Transverse colon (tissue), 4 donors: ENCODE measurements at regions not wholly inside any gene's neighbourhood (a gene's known extent, or its start where the extent isn't known, plus 50 kb on each side); places are given as distances from the start of the nearest gene placed in this dataset.

Experiments
- DNase-seq: peaks from one replicate; pipeline ENCODE4 v3.0.0-alpha.2; 2019
- H3K27ac ChIP-seq, 4 donors: fragments of 200-600 bp; sonication (generic); 2 replicates each; pipeline ENCODE4 v1.5.1; 2016 to 2018; ENCODE audit warnings: inconsistent platforms in 4 of 4
- H3K27me3 ChIP-seq: fragments of 200-600 bp; sonication (generic); 2 replicates; pipeline ENCODE4 v1.5.1; 2017; ENCODE audit warnings: inconsistent platforms
- H3K36me3 ChIP-seq, 4 donors: fragments of 200-600 bp; sonication (generic); 2 replicates each; pipeline ENCODE4 v1.5.1; 2017 to 2019; ENCODE audit warnings: inconsistent platforms in 4 of 4
- H3K4me1 ChIP-seq, 4 donors: fragments of 200-600 bp; sonication (generic); 2 replicates each; pipeline ENCODE4 v1.5.1; 2017 to 2020; ENCODE audit warnings: inconsistent platforms in 4 of 4
- H3K4me3 ChIP-seq, 4 donors: fragments of 200-600 bp; sonication (generic); 1 replicate in 1 of 4; 2 replicates in 3 of 4; pipeline versions ENCODE4 v1.5.1 to v1.6.1; 2017 to 2019; ENCODE audit warnings: inconsistent platforms in 4 of 4
- H3K9me3 ChIP-seq, 2 donors: fragments of 200-600 bp; sonication (generic); 2 replicates each; pipeline ENCODE4 v1.5.1; 2017 to 2019; ENCODE audit warnings: inconsistent platforms in 2 of 2
- EP300 ChIP-seq: sonication (generic); formaldehyde crosslinking; IDR thresholded peaks from one replicate; pipeline ENCODE4 v1.6.1; 2017; ENCODE audit warnings: antibody characterized with exemption, low read depth
- POLR2A ChIP-seq: fragments of 450-650 bp; IDR thresholded peaks from one replicate; pipeline ENCODE4 v1.6.1; 2016; ENCODE audit warnings: antibody characterized with exemption, mild to moderate bottlenecking, moderate library complexity
- POLR2AphosphoS5 ChIP-seq, 3 donors: sonication (generic); formaldehyde crosslinking; IDR thresholded peaks; one replicate each; pipeline ENCODE4 v1.6.1; 2016; ENCODE audit warnings: antibody characterized with exemption in 3 of 3
- WGBS, 2 donors: methylation state at CpG; one replicate each; pipeline ENCODE4 v1.1.5; 2018; ENCODE audit warnings: low coverage in 1 of 2; 5-methylcytosine and 5-hydroxymethylcytosine counted together
- in situ Hi-C, 4 donors: fragments of 200-750 bp; cut with MboI; loops; one replicate each; pipeline versions ENCODE4 v1.15.0 to v1.15.1; 2017; ENCODE audit warnings: low sequenced_read_pairs in 3 of 4, low pct_ligation_motif_present in 1 of 4, low pct_unique_long_range_greater_than_20kb in 1 of 4
- intact Hi-C: fragments of 100-400 bp; cut with DNase I; formaldehyde crosslinking; loops from one replicate; pipeline ENCODE4 v1.15.1; 2023; ENCODE audit warnings: low total_unique reads
- TF ChIP-seq, protein P1 (sequence below), 5 experiments: fragments of 200-600 bp in 3 of 5; fragments of 450-650 bp in 2 of 5; sonication (generic) in 3 of 5; IDR thresholded peaks; 1 replicate in 2 of 5; 2 replicates in 3 of 5; pipeline ENCODE4 v1.5.1; 2016 to 2017; ENCODE audit warnings: antibody characterized with exemption in 5 of 5, inconsistent platforms in 3 of 5, mild to moderate bottlenecking in 2 of 5, moderate library complexity in 1 of 5

DNA sequence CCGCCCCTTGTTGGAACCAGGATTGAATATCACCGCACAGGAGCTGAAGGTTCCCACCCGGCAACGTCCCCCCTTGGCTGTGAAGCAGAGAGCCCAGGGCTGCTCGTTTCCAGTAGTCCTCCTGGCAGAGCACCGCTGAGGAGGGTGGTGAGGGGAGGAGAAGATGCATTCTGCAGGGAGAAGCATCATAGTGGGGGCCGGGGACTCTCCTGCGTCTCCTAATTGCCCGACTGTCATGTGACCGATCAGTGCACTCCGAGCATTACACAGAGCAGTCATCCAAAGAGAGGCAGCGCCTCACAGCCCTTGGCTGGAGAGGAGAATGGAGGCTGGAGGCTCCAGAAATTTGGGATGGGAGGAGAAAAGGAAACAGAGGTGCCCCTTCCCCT lies 85.0 kb upstream of the SEPTIN5 start:
- 75% methylated on average over 12 of the region's 12 CpGs; no CpG with 5 or more reads in 1 of the 2 donors for WGBS, 2 donors
- H3K9me3 ChIP-seq, result no peaks in the 10 kb centered on the region
- no peaks in the 10 kb centered on the region for H3K4me1 ChIP-seq
- intact Hi-C loops (no loop called here), in situ Hi-C loops (loop anchor here in 3 of 4 donors (25.0 kb wide), 4 partner anchors 417 to 642 kb away; partner anchors contain the start of genes ESS2 (in 1 of the 3), SLC25A1 (in 1 of the 3) and TSSK2 (in 1 of the 3))
- no peak for DNase-seq
- H3K4me3 ChIP-seq, result no peak overlapping the region
- TF ChIP-seq EP300 (no peak), POLR2A (no peak), POLR2AphosphoS5 (IDR thresholded peaks at IDR 0.05) (no peak)
- TF ChIP-seq, protein P1, sequence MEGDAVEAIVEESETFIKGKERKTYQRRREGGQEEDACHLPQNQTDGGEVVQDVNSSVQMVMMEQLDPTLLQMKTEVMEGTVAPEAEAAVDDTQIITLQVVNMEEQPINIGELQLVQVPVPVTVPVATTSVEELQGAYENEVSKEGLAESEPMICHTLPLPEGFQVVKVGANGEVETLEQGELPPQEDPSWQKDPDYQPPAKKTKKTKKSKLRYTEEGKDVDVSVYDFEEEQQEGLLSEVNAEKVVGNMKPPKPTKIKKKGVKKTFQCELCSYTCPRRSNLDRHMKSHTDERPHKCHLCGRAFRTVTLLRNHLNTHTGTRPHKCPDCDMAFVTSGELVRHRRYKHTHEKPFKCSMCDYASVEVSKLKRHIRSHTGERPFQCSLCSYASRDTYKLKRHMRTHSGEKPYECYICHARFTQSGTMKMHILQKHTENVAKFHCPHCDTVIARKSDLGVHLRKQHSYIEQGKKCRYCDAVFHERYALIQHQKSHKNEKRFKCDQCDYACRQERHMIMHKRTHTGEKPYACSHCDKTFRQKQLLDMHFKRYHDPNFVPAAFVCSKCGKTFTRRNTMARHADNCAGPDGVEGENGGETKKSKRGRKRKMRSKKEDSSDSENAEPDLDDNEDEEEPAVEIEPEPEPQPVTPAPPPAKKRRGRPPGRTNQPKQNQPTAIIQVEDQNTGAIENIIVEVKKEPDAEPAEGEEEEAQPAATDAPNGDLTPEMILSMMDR (IDR thresholded peaks at IDR 0.05), result no peak
- H3K27ac ChIP-seq, result no peak overlapping the region
- H3K27me3 ChIP-seq, result peaks cover 30% of the 10 kb centered on the region
- H3K36me3 ChIP-seq, result no peaks in the 10 kb centered on the region

DNA sequence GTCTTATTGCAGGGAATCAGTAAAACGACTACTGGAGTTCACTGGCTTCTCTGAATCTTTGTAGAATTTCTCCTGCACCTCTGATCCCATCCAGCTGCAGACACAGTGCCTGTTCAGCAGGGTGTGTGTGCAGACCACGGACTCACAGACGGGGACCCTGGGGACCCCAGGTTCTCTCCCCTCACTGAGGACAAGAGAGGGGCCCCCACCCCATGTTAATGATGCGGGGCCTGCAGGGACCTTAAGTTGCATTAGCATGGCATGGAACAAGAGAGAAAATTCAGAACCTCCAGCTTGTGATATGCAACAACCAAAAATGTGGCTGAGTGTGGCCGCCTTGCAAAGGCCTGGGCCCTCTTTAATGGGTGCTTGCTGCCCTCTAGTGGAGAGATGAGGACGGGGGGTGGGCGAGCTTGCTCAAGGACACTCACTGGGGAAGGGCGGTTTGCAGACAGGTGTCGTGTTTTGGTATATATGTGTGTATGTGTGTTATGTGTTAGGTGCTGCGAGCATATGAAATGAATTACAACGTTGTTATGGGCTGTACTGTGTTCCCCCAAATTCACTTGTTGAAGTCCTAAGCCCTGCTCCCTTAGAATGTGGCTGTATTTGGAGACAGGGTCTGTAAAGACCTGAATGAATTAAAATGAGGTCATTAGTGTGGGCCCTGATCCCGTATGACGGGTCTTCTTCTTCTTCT lies 84.4 kb upstream of the SEPTIN5 start:
- Histone ChIP-seq H3K36me3 (no peaks in the 10 kb centered on the region), H3K9me3 (no peaks in the 10 kb centered on the region), H3K4me3 (no peak overlapping the region), H3K27me3 (peaks cover 30% of the 10 kb centered on the region), H3K4me1 (no peaks in the 10 kb centered on the region), H3K27ac (no peak overlapping the region)
- in situ Hi-C loops (loop anchor here in 3 of 4 donors (25.0 kb wide), 4 partner anchors 418 to 643 kb away; partner anchors contain the start of genes ESS2 (in 1 of the 3), SLC25A1 (in 1 of the 3) and TSSK2 (in 1 of the 3)), intact Hi-C loops (no loop called here)
- TF ChIP-seq EP300 (no peak), POLR2AphosphoS5 (IDR thresholded peaks at IDR 0.05) (no peak), POLR2A (no peak)
- TF ChIP-seq, protein P1 (IDR thresholded peaks at IDR 0.05), result peak; percentile 84 to 91 (median 85)
- peak; percentile 79 for DNase-seq
- WGBS, 2 donors, result 17 to 28% methylated on average over 4 to 13 of the region's 13 CpGs

DNA sequence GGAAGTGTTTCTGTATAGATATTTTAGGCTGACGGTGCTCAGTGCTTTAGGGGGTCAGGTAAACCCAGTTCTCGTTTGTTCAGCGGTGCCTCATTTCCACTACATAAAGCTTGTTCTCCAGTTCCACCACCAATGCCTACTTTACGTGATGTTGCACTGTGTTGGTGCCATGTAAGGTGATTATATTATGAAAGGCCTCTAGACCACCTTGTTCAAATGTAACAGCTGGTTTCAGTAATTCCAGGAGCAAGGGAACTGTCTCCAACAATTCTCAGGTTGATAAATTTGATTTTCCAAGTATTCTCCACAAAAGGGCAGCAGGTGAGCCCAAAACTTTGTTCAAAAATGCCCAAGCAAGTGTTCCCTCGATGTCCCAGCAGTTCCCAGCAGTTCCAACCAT lies 83.7 kb upstream of the SEPTIN5 start:
- no peak for DNase-seq
- in situ Hi-C loops, result loop anchor here in 3 of 4 donors (25.0 kb wide), 4 partner anchors 418 to 643 kb away; partner anchors contain the start of genes ESS2 (in 1 of the 3), SLC25A1 (in 1 of the 3) and TSSK2 (in 1 of the 3)
- TF ChIP-seq POLR2AphosphoS5 (IDR thresholded peaks at IDR 0.05) (no peak), EP300 (no peak), POLR2A (no peak)
- TF ChIP-seq, protein P1 (IDR thresholded peaks at IDR 0.05), result no peak
- intact Hi-C loops, result no loop called here
- Histone ChIP-seq H3K4me3 (no peak overlapping the region), H3K4me1 (no peaks in the 10 kb centered on the region), H3K27ac (no peak overlapping the region), H3K27me3 (peaks cover 27% of the 10 kb centered on the region), H3K9me3 (no peaks in the 10 kb centered on the region), H3K36me3 (no peaks in the 10 kb centered on the region)
- 68 to 72% methylated on average over 4 to 5 of the region's 5 CpGs for WGBS, 2 donors

DNA sequence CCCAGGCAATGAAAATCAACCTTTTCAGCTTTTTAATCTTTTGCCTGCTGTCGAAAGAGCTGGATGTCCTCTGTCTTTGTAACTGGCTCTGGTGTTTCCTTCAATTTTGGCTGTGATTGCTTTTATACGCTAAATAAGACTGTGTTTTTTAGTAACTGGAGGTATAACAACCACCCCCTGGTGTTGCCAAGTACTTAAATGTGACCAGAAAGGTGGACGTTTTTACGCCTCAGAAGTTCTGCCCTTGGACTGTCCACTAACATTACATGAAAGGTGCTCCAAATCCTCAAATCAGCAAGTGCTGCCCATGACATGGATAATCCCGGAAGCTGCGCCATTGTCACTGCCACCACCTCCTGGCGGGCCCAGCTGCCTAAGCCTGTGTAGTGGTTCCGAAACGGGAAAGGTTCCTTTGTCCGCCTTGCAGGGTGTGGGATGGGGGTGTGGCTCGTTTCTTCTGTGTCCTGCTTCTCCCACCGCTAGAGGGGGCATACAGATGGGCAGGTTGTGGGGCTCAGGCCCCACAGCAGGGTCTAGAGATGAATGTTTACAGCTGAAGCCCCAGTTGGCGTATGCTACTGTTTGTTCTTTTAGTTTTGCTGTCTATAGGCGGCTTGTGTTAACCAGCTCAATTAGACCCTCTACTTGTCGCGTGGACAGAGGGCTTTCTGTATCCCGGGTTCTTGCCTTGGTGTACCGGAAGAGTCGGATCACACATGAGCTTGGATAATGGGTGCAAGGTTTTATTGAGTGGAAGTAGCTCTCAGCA lies 82.2 kb upstream of the SEPTIN5 start:
- H3K4me1 ChIP-seq, result no peaks in the 10 kb centered on the region
- no peaks in the 10 kb centered on the region for H3K9me3 ChIP-seq
- intact Hi-C loops, result no loop called here
- in situ Hi-C loops, result loop anchor here in 3 of 4 donors (25.0 kb wide), 4 partner anchors 420 to 645 kb away; partner anchors contain the start of genes ESS2 (in 1 of the 3), SLC25A1 (in 1 of the 3) and TSSK2 (in 1 of the 3)
- TF ChIP-seq, protein P1 (IDR thresholded peaks at IDR 0.05), result peak in 2 of 5 experiments; percentile 7 to 17
- no peak for TF ChIP-seq POLR2AphosphoS5 (IDR thresholded peaks at IDR 0.05)
- H3K36me3 ChIP-seq, result no peaks in the 10 kb centered on the region
- peaks cover 23% of the 10 kb centered on the region for H3K27me3 ChIP-seq
- no peak for DNase-seq
- H3K4me3 ChIP-seq, result no peak overlapping the region
- no peak overlapping the region for H3K27ac ChIP-seq
- WGBS, 2 donors, result 56 to 87% methylated on average over 6 to 19 of the region's 19 CpGs
